Body of pancreas (tissue), 4 donors: ENCODE measurements at regions not wholly inside any gene's neighbourhood (a gene's known extent, or its start where the extent isn't known, plus 50 kb on each side); places are given as distances from the start of the nearest gene placed in this dataset.

Experiments used
- ATAC-seq: fragments of 150-250 bp; one replicate; pipeline ENCODE4 v1.9.1; 2016
- DNase-seq, 4 donors: peaks; one replicate each; pipeline ENCODE4 v3.0.0-alpha.2; 2019
- H3K27ac ChIP-seq, 4 donors: fragments of 200-600 bp; sonication (generic); 1 replicate in 3 of 4; 2 replicates in 1 of 4; pipeline versions ENCODE4 v1.5.1 to v1.6.1; 2016 to 2019; ENCODE audit warnings: mild to moderate bottlenecking in 1 of 4, mixed read lengths in 1 of 4, moderate library complexity in 1 of 4
- H3K27me3 ChIP-seq, 2 donors: fragments of 200-600 bp; sonication (generic); one replicate each; pipeline ENCODE4 v1.6.0; 2016; ENCODE audit warnings: mild to moderate bottlenecking in 1 of 2
- H3K36me3 ChIP-seq, 2 donors: fragments of 200-600 bp; sonication (generic); replicated peaks in 1 of 2; 2 replicates each; pipeline ENCODE4 v1.5.1; 2016; ENCODE audit warnings: low read depth in 2 of 2; ENCODE audit not compliant: insufficient read depth in 1 of 2
- H3K4me1 ChIP-seq: fragments of 200-600 bp; sonication (generic); one replicate; pipeline ENCODE4 v1.6.0; 2016
- H3K4me3 ChIP-seq, 2 donors: fragments of 200-600 bp; sonication (generic); 1 replicate in 1 of 2; 2 replicates in 1 of 2; pipeline ENCODE4 v1.5.1; 2016 to 2019
- H3K9me3 ChIP-seq, 3 donors: fragments of 200-600 bp; sonication (generic); 1 replicate in 2 of 3; 2 replicates in 1 of 3; pipeline ENCODE4 v1.5.1; 2016
- CTCF ChIP-seq, 7 experiments: fragments of 450-650 bp in 4 of 7; fragments of 200-600 bp in 3 of 7; sonication (generic) in 3 of 7; IDR thresholded peaks; one replicate each; pipeline ENCODE4 v1.5.1; 2016 to 2019; ENCODE audit warnings: antibody characterized with exemption in 7 of 7
- POLR2A ChIP-seq, 3 donors: fragments of 450-650 bp; IDR thresholded peaks; one replicate each; pipeline ENCODE4 v1.6.1; 2016; ENCODE audit warnings: antibody characterized with exemption in 3 of 3, mild to moderate bottlenecking in 2 of 3
- WGBS, 2 donors: methylation state at CpG; one replicate each; pipeline ENCODE4 v1.1.5; 2017; 5-methylcytosine and 5-hydroxymethylcytosine counted together
- intact Hi-C: fragments of 100-400 bp; cut with DNase I; formaldehyde crosslinking; loops from one replicate; pipeline ENCODE4 v1.15.1; 2023

GRCh38 chr3:176376531-176376930 is 820.8 kb downstream of the TBL1XR1 start:
- Histone ChIP-seq H3K27ac (no peak overlapping the region), H3K4me3 (no peak overlapping the region), H3K36me3 (no peaks in the 10 kb centered on the region), H3K4me1 (no peaks in the 10 kb centered on the region), H3K27me3 (no peaks in the 10 kb centered on the region), H3K9me3 (no peaks in the 10 kb centered on the region)
- no peak for TF ChIP-seq CTCF (IDR thresholded peaks at IDR 0.05)
- no peak for TF ChIP-seq POLR2A (IDR thresholded peaks at IDR 0.05)
- DNase-seq (no peak), ATAC-seq (no peak)
- intact Hi-C loops: no loop called here

GRCh38 chr3:176375519-176375918 is 821.8 kb downstream of the TBL1XR1 start:
- Histone ChIP-seq H3K27ac (no peak overlapping the region), H3K9me3 (no peaks in the 10 kb centered on the region), H3K4me3 (no peak overlapping the region), H3K36me3 (no peaks in the 10 kb centered on the region), H3K4me1 (no peaks in the 10 kb centered on the region), H3K27me3 (no peaks in the 10 kb centered on the region)
- 79 to 92% methylated on average over 1 of the region's 1 CpG for WGBS, 2 donors
- intact Hi-C loops: no loop called here
- DNase-seq (no peak), ATAC-seq (no peak)
- TF ChIP-seq POLR2A (IDR thresholded peaks at IDR 0.05): no peak
- no peak for TF ChIP-seq CTCF (IDR thresholded peaks at IDR 0.05)

GRCh38 chr3:176362191-176362731 is 835.0 kb downstream of the TBL1XR1 start:
- DNase-seq (no peak), ATAC-seq (no peak)
- TF ChIP-seq CTCF (IDR thresholded peaks at IDR 0.05): no peak
- TF ChIP-seq POLR2A (IDR thresholded peaks at IDR 0.05): no peak
- Histone ChIP-seq H3K4me1 (no peaks in the 10 kb centered on the region), H3K9me3 (no peaks in the 10 kb centered on the region), H3K27ac (no peak overlapping the region), H3K36me3 (no peaks in the 10 kb centered on the region), H3K27me3 (no peaks in the 10 kb centered on the region), H3K4me3 (no peak overlapping the region)
- 74 to 92% methylated on average over 14 to 35 of the region's 45 CpGs for WGBS, 2 donors
- intact Hi-C loops: no loop called here

GRCh38 chr3:176359211-176359610 is 838.1 kb downstream of the TBL1XR1 start:
- DNase-seq: no peak
- Histone ChIP-seq H3K36me3 (no peaks in the 10 kb centered on the region), H3K27me3 (no peaks in the 10 kb centered on the region), H3K4me3 (no peak overlapping the region), H3K4me1 (no peaks in the 10 kb centered on the region), H3K9me3 (no peaks in the 10 kb centered on the region), H3K27ac (no peak overlapping the region)
- no peak for ATAC-seq
- 39 to 54% methylated on average over 3 of the region's 3 CpGs for WGBS, 2 donors
- TF ChIP-seq CTCF (IDR thresholded peaks at IDR 0.05) (no peak), POLR2A (IDR thresholded peaks at IDR 0.05) (no peak)
- intact Hi-C loops: no loop called here

- TF ChIP-seq POLR2A (IDR thresholded peaks at IDR 0.05): no peak
- TF ChIP-seq CTCF (IDR thresholded peaks at IDR 0.05): no peak
- H3K4me1 ChIP-seq: no peaks in the 10 kb centered on the region
- no peaks in the 10 kb centered on the region for H3K36me3 ChIP-seq
- DNase-seq: no peak
- H3K27ac ChIP-seq: no peak overlapping the region
- H3K27me3 ChIP-seq: no peaks in the 10 kb centered on the region
- no peak overlapping the region for H3K4me3 ChIP-seq
- ATAC-seq: no peak
- intact Hi-C loops: no loop called here
- no peaks in the 10 kb centered on the region for H3K9me3 ChIP-seq
Measured at GRCh38 chr3:176357891-176358290, 839.4 kb downstream of the TBL1XR1 start.
